Neutrophil (primary cell): ENCODE measurements at regions not wholly inside any gene's neighbourhood (a gene's known extent, or its start where the extent isn't known, plus 50 kb on each side); places are given as distances from the start of the nearest gene placed in this dataset.

ENCODE experiments used
- H3K27ac ChIP-seq: fragments of 200-600 bp; sonication (generic); 2 replicates; pipeline ENCODE4 v1.5.1; 2016; ENCODE audit warnings: mild to moderate bottlenecking, moderate library complexity
- H3K27me3 ChIP-seq: fragments of 200-600 bp; sonication (generic); 2 replicates; pipeline ENCODE4 v1.6.0; 2016; ENCODE audit warnings: mild to moderate bottlenecking
- H3K36me3 ChIP-seq: fragments of 200-600 bp; sonication (generic); 2 replicates; pipeline ENCODE4 v1.5.1; 2017
- H3K4me1 ChIP-seq, 2 experiments: fragments of 200-600 bp in 1 of 2; sonication (generic) in 1 of 2; 1 replicate in 1 of 2; 2 replicates in 1 of 2; pipeline versions ENCODE4 v1.5.1 to v1.6.1; 2013 to 2016; ENCODE audit warnings: low read depth in 1 of 2, low read length in 1 of 2, mild to moderate bottlenecking in 1 of 2, moderate library complexity in 1 of 2; ENCODE audit not compliant: control insufficient read depth in 1 of 2, insufficient read depth in 1 of 2
- H3K4me3 ChIP-seq, 2 experiments: fragments of 200-600 bp in 1 of 2; sonication (generic) in 1 of 2; 1 replicate in 1 of 2; 2 replicates in 1 of 2; pipeline ENCODE4 v1.5.1; 2013 to 2016; ENCODE audit warnings: low read depth in 1 of 2, low read length in 1 of 2, mild to moderate bottlenecking in 1 of 2, moderate library complexity in 1 of 2
- H3K9me3 ChIP-seq: fragments of 200-600 bp; sonication (generic); 2 replicates; pipeline ENCODE4 v1.5.1; 2016
- CTCF ChIP-seq: fragments of 200-600 bp; sonication (generic); IDR thresholded peaks from 2 replicates; pipeline ENCODE4 v1.5.1; 2016; ENCODE audit warnings: antibody characterized with exemption

GRCh38 chr12:92554158-92555073 is 148.4 kb upstream of the PLEKHG7 start:
- H3K4me3 ChIP-seq = no peak overlapping the region
- no peak overlapping the region for H3K27ac ChIP-seq

GRCh38 chr12:92553389-92553788 is 149.4 kb upstream of the PLEKHG7 start:
- no peak for TF ChIP-seq CTCF
- Histone ChIP-seq H3K4me3 (no peak overlapping the region), H3K27me3 (no peaks in the 10 kb centered on the region), H3K4me1 (no peaks in the 10 kb centered on the region), H3K9me3 (no peaks in the 10 kb centered on the region), H3K36me3 (no peaks in the 10 kb centered on the region), H3K27ac (no peak overlapping the region)

More at GRCh38 chr12:92554158-92555073, 148.4 kb upstream of the PLEKHG7 start:
- Histone ChIP-seq H3K27me3 (no peaks in the 10 kb centered on the region), H3K4me1 (no peaks in the 10 kb centered on the region), H3K9me3 (no peaks in the 10 kb centered on the region), H3K36me3 (no peaks in the 10 kb centered on the region)
- no peak for TF ChIP-seq CTCF

GRCh38 chr12:92552412-92553108 is 150.2 kb upstream of the PLEKHG7 start:
- Histone ChIP-seq H3K36me3 (no peaks in the 10 kb centered on the region), H3K4me1 (no peaks in the 10 kb centered on the region)

GRCh38 chr12:92551853-92552397 is 150.9 kb upstream of the PLEKHG7 start:
- H3K4me3 ChIP-seq = no peak overlapping the region

More at GRCh38 chr12:92552412-92553108, 150.2 kb upstream of the PLEKHG7 start:
- no peaks in the 10 kb centered on the region for H3K9me3 ChIP-seq
- H3K27ac ChIP-seq = no peak overlapping the region
- no peaks in the 10 kb centered on the region for H3K27me3 ChIP-seq
- no peak overlapping the region for H3K4me3 ChIP-seq
- no peak for TF ChIP-seq CTCF

More at GRCh38 chr12:92551853-92552397, 150.9 kb upstream of the PLEKHG7 start:
- Histone ChIP-seq H3K27ac (no peak overlapping the region), H3K27me3 (no peaks in the 10 kb centered on the region), H3K4me1 (no peaks in the 10 kb centered on the region), H3K9me3 (no peaks in the 10 kb centered on the region), H3K36me3 (no peaks in the 10 kb centered on the region)
- TF ChIP-seq CTCF = no peak
